HG03439 (cell line): ENCODE measurements at regions not wholly inside any gene's neighbourhood (a gene's known extent, or its start where the extent isn't known, plus 50 kb on each side); places are given as distances from the start of the nearest gene placed in this dataset.
"Not testable (repeated sequence)": the region's sequence is repeated elsewhere in the genome, so short reads cannot be mapped to it uniquely, and the experiment has no call there.

ENCODE experiments used
- ATAC-seq: cut with Tn5 transposase; IDR thresholded peaks from one replicate; pipeline ENCODE4 v1.9.1; 2021; ENCODE audit warnings: mild to moderate bottlenecking, moderate library complexity; ENCODE audit not compliant: unreplicated experiment

DNA sequence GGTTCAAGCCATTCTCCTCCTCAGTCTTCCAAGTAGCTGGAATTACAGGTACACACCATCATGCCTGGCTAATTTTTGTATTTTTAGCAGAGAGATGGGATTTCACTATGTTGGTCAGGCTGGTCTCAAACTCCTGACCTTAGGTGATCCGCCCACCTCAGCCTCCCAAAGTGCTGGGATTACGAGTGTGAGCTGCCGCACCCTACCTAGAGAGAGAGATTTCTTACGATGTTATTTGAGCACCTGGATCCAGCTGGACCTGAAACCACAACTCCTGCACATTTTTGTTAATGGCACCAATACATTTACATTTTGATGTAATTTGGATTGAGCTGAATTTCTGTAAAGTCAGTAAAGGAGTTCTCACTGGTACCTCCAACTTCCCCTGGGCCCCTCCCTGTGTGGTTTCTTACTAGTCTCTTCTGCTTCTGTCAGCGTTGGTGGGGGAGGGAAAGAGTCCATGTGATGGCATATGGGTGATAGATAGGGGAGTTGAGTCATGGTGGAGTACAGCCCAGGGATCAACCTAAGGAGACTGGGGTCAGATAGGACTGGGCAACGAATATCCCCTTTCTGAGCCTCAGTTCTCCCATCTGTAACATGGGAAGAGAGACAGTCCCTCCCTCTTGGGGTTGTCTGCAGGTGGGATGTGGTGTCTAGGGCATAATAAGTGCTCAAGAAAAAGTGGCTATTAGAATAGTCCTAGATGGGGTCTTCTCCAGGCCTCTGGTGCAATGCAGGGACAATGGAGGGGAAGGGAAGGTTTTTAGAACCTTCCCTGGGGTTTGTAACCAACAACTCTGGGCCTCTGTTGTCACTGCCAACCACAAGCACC is 83.3 kb upstream of the MED13L start:
- ATAC-seq, result no peak

DNA sequence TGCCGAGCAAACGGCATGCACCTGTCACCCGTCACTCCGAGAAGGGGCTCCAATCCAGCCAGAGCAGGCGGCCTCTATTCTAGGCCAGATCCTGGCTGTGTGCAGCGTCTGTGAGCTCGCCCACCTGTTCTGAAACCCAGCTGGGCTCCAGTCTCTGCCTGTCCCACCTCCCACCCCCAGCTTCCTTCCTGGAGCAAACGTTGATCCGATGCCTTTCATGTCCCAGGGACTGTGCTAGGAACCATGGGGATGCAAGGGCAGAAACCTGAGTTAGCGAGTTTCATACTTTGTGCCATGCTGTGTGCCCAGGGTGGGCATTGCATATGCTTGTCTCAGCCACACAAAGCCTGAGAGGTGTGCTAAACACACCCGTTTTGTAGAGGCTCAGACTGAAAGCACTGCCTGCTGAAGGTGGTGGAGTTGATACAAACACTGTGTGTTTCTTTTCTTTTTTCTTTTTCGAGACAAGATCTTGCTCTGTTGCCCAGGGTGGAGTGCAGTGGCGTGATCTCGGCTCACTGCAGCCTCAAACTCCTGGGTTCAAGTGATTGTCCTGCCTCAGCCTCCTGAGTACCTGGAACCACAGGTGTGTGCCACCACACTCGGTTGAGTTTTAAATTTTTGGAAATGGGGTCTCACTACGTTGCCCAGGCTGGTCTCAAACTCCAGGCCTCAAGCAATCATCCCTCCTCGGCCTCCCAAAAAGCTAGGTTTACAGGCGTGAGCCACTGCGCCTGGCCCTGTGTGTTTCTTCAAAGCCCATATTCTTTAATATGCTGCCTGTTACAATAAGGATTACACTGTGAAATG is 84.1 kb upstream of the MED13L start:
- ATAC-seq, result no peak

DNA sequence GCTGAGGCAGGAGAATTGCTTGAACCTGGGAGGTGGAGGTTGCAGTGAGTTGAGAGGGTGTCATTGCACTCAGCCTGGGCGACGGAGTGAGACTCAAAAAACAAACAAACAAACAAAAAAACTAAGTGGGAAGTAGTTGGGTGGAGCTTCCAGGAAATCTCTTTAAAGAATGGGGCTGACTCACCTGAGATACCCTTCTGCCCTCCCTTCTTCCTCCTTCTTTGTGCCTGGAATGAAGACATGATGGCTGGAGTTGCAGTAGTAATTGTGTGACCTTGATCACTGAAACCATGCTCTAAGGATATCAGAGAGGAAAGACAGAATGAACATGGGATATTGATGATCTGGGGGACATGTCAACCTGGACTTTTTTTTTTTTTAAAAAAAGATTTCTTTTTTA is 87.6 kb upstream of the MED13L start:
- no peak for ATAC-seq

DNA sequence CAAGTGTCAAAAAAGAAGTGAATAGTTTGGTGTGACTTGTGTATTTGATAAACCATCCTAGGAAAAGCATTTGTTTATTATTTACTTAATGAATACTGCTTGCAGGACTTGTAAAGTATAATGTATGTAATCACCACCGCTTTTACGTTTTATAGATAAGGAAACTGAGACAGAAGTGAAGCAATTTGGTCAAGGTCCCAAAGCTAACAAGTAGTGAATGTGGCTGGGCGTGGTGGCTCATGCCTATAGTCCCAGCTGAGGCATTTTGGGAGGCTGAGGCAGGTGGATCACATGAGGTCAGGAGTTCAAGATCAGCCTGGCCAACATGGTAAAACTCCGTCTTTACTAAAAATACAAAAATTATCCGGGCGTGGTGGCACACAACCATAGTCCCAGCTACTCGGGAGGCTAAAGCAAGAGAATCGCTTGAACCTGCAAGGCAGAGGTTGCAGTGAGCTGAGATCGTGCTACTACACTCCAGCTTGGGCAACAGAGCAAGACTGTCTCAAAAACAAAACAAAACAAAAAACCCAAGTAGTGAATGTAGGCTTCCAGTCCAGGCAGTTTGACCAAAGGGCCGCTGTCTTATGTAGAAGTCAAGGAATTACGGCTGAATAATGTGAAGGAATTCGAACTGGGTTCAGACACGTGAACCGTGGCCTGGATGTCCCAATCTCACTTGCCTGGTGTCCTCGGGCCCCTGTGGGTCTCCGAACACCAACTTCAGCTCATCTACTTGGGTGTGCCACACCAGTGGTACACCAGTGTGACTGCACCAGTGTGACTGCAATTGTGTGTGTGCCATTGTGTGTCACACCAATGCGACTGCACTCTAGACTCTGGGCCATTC is 88.3 kb upstream of the MED13L start:
- ATAC-seq, result no peak

DNA sequence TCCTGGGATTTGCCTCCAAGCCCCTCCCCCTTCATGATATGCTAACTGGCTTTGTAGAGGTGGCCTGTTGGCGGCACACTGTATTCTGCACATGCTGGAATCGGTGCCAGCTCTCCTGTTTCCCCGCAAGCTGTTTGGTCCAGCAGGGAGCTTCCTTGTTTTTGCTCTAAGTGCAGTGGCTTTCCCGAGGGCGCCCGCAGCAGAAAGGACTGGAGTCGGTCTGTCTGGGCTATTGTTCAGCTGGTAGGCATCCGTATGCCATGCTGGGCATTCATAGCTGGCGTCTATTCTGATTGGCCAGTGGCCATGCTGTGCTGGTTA is 88.9 kb upstream of the MED13L start:
- no peak for ATAC-seq

DNA sequence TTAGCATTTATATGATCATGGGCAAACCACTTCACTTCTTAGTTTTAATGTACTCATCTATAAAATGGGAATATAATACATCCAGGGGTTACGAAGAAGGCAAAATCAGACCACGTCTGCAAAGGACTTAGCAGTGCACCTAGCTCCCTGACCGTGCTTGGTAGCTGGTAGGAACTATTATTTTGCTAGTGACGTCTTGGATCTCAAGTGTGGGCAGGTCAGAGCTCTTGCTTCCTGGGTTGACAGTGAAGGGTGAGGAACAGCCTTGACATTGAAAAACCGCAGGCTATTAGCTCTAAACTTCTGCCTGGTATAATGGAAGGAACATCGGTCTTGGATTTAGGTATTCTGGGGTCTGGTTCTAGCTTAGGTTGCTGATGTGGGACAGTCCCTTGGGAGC is 89.3 kb upstream of the MED13L start:
- no peak for ATAC-seq

DNA sequence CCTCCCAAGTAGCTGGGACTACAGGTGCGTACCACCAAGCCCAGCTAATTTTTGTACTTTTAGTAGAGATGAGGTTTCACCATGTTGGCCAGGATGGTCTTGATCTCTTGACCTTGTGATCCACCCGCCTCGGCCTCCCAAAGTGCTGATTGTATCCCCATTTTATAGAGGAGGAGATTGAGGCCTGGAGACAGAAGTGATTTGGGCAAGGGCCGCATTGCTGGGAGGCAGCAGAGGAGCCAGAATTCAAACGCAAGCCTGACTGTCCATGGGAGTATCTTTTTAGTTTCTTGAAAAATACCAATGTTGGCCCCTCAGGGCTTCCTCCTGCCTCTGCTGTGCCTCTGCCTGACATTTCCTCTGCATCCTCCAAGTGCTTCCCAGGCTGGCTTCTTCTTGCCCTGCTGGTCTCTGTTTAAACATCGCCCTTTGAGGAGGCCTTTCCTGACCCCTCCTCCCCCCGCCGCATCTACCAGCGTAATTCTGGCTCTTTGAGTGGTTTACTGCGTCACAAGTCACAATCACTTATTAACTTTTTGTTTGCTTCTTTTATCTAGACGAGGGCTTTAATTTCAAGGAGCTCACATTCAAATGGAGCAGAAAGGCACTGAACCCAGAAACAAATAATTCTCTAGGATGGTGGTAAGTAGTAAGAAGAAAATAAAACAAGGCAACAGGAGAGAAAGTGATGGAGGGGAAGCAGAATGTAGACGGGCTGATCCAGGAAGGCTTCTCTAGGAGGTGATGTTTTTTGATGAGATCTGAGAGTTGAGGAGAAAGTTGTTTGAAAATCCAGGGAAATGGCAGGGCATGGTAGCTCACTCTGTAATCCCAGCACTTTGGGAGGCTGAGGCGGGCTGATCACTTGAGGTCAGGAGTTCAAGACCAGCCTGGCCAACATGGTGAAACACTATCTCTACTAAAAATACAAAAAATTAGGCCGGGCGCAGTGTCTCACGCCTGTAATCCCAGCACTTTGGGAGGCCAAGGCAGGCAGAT is 91.0 kb upstream of the MED13L start:
- ATAC-seq, result no peak

DNA sequence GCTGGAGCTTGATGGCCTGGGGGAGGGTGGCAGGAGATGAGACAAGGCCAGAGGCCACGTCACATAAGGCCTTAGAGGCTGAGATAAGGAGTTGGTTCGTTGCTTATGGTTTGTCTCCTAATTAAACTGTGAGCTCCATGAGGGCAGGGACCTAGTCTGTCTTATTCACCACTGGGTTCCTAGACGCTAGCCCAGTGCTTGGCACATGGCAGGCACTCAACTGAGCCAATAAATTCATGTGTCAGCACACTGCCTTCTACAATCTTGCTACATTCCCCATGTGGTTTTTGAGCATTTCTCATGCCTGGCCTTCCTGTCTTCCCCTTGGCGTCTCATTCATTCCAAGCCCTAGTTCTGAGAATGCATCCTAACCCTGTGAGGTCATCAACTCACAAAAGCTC is 92.5 kb upstream of the MED13L start:
- no peak for ATAC-seq

DNA sequence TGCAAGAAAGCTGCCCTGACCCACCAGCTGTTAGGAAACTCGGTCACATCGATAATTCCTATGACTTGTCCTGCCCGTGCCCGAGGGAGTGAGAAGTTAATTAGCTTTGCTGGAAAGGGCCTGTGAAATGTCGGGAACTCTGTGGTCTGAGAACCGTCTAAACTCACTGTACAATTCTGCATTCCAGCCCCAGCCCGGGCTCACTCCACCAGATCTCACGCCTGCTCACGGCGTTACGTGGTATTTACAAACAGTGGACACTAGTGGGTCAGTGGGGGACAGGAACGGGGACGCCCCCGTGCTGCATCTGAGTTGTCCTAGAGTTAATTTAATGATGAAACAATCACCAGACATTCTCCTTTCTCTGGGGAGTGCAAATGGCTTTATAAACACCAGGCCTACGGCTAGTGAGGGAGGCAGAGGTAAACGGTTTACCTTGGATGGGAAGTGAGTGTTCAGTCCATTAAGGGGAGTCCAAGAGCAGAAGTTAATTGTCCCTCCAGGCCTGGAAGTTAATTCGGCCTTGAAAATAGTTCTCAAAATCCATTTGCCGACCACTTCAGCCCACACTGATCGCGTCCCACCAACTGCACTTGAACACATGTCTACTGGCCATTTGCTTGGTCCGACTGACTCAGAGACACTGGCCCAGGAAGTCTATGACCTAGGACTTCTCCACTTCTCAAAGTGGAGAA is 93.5 kb upstream of the MED13L start:
- no peak for ATAC-seq

DNA sequence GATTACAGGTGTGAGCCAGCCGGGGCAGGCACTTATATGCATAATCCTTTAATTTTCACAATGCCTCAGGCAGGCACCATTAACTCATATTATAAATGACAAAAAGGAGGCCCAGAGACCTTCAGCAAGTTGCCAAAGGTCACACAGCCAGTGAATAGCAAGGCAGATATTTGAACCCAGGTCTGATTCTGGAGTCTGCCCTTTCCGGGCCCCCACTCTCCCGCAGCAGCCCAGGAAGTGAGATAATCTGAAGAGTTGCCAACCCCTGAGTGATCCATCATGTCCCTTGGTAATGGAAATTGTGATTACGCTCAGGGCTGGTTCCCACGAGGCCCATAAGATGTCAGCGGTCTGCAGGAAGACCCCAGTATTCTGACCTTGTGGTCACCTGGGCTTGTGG is 95.3 kb upstream of the MED13L start:
- ATAC-seq, result no peak

DNA sequence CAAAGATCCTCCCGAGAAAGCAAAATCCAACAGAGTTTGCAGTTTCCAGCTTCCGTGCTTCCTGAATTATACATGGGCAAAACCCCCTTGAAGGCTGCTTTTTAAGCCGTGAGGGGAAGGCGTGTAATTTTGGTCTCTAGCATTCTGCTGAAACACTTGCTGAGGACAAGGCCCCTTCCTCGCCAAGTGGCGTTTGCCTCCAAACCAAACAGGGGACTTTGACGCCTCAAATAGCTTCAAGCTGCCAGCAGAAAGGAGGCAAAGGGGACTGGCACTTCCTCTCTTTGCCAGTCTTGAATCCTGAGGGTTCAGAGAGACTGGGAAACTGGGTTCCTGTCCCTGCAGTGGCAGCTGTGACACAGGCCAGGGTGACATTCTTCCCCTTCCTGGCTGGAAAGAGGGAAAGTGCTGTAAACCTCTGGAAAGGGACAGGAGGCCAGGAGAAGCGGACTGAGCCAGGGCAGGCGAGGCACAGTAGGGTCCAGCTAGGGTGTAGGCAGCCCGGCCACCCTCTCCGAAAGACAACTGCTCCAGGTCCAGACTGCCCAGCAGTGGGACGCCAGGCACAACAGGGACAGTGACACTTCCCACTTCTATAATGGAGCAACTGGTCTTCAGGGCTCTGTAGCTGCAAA is 96.2 kb upstream of the MED13L start:
- ATAC-seq, result no peak

DNA sequence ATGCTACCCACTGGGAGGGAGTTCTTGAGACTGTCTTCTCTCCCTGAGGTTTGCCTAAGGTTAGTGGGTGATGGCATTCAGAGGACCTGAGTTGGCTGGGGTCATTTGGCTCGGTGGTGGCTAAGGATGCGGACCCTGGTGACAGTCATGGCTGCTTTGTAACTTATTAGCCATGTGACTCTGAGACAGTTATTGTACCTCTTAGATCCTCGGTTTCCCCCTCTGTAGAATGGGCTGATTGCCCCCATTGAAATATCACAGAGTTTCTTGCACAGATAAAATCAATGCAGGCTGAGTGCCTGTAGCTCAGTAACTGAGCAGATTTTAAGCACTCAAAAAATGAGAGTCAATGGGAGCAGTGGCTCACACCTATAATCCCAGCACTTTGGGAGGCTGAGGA is 96.7 kb upstream of the MED13L start:
- no peak for ATAC-seq

DNA sequence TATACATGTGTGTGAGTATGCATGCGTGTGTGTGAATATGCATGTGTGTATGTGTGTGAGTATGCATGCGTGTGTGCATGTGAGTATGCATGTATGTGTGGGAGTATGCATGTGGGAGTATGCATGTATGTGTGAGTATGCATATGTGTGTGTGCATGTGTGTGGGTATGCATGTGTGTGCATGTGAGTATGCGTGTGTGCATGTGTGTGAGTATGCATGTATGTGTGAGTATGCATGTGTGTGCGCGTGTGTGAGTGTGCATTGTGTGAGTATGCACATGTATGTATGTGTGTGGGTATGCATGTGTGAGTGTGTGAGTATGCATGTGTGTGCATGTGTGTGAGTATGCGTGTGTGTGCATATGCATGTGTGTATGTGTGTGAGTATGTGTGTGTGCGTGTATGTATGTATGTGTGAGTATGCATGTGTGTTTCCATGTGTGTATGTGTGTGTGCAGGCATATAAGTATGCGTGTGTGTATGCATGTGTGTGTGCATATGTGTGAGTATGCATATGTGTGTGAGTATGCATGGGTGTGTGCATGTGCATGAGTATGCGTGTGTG is 97.9 kb upstream of the MED13L start:
- no peak for ATAC-seq

DNA sequence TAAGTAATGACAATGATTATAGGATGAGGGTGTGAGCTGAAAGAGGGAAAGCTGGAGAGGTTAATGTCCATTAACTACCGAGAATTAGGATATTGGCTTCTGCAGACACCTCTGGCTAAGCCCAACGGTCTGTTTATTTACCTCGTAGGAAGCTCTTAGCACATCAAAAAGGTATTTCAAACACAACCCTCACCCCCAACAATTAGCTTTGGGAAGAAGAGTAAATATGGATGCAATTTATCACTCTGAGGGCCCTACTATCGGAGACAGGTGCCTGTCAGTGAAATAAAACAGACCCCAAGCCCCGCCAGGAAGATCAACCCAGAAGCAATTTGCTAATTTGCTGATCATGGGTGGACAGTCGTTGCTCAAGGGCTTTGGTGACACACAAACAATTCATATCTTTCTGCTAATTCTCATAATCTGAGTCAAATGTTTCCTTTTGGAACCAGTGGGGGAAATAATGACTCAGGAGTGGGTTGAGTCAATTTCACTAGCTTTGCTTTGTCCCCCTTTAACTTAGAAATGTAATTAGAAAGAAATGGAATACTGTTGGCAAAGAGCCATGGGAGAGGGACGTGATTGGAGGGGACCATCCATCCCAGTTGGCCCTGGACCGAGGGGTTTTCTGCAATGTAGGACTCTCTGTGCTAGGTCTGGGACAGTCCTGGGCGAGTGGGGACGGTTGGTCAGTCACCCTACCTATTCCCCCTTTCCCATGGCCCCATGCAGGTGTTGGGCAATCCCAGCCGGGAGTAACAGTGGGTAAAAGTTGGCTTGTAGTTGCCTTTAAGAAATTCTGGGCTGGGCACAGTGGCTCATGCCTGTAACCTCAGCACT is 99.1 kb upstream of the MED13L start:
- no peak for ATAC-seq

DNA sequence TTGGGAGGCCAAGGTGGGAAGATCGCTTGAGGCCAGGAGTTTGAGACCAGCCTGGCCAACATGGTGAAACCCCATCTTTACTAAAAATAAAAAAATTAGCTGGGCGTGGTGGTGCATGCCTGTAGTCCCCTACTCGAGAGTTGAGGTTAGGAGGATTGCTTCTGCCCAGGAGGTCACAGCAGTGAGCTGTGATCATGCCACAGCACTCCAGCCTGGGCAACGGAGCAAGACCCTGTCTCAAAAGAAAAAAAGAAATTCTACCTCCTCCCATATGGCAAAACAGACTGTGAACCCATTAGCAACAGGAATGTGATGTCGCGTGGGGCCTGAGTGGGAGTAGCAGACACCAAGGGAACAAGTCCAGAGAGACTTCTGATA is 99.7 kb upstream of the MED13L start:
- not testable (repeated sequence) for ATAC-seq

DNA sequence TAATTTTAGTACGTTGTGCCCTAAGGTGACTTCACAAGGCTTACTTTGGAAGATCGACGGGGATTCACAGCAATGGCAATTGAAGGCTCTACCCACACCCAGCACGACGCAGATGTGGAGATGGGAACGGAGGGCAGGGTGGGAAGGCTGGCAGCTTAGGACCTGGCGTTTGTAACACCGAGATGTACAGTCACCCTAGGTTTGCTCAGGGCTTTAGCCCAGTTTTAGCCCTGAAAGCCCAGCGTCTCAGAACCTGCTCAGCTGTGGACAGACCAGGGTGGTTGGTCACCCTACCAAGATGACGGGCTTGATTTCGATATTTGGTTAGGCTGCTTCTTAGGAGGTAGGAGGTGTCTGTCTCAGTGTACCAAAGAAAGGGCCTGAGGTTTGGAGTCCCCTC is 100.5 kb upstream of the MED13L start:
- no peak for ATAC-seq

DNA sequence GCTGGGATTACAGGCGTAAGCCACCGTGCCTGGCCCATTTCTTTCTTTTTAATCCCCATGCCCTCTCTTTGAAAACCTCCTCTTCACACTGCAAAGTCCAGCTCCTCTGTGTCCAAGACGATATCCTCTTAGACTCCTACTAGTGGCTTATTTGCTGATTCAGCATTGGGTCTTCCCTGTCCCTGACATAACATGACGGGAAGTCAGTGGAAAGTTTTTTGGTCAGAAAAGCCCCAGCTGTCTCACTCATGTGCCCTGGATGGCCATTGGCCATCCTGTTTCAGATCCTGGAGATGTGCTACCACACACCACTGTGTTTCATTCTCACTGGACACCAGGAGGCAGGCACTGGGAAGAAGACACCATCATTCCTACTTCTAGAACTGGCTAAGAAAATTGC is 102.6 kb upstream of the MED13L start:
- ATAC-seq, result no peak

DNA sequence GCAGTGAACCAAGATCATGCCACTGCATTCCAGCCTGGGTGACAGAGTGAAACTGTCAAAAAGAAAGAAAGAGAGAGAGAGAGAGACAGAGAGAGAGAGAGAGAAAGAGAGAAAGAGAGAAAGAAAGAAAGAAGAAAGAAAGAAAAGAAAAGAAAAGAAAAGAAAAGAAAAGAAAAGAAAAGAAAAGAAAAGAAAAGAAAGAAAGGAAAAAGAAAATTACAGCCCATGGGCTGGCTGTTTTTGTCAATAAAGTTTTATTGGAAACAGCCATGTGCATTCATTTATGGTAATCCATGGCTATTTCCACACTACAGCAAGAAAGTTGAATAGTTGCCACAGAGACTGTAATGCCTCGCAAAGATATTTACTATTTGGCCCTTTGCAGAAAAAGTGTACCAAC is 103.2 kb upstream of the MED13L start:
- ATAC-seq, result not testable (repeated sequence)
